GM19397 (cell line): ENCODE measurements at regions not wholly inside any gene's neighbourhood (a gene's known extent, or its start where the extent isn't known, plus 50 kb on each side); places are given as distances from the start of the nearest gene placed in this dataset.

Experiments
- ATAC-seq: cut with Tn5 transposase; IDR thresholded peaks from one replicate; pipeline ENCODE4 v1.9.1; 2021; ENCODE audit warnings: mild to moderate bottlenecking, moderate library complexity; ENCODE audit not compliant: unreplicated experiment

DNA sequence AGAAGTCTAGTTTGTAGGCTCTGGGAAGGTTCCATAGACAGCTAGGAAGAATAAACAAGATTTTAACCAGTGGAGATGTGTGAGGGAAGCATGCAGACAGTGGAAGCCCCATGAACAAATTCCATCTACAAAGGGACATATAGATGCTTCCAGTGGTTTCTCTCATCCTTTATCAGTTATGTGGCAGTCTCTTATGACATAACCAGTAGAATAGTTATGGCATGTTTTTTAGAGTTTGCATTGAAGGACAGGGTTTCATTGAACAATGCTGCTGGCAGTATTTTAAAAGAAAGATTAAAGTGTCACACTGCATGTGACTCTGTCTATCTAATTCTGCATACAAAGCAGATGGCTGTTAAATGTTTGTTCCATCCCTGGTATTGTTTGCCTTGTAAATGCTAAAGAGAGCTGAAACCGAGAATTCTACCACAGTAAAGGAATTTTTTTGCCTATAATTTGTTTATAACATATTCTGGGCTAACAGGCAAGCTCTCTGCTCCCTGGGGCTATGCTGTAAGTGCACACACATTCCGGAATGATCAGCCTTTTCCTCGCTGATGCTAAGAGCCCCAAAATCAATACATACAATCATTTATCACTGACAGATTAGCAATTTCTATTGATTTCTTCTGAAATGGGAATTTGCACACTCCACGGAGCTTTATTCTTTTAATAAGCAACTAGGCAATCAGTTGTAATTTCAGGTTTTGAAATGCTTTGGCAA lies 76.8 kb upstream of the PELI1 start:
- ATAC-seq, result no peak

- ATAC-seq, result no peak
Measured at GRCh38 chr2:64221935-64222334, 77.7 kb upstream of the PELI1 start.

DNA sequence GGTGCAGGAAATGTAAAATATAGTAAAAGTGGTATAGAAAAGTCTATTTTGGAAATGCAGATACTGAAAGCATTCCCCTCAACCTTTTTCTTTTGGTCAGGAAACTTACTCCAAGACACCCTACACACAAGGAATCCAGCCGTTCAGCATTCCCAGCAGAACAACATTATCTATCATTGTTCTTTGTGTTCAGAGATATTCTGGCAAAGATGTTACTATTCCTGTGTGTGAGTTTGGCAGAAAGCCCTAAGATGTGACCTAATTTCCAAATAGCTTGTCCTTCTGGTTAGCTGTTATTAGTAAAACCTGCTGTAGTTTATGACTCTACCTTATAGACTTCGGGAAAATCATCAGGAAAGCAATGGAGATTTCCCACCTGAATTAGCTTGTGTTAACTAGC lies 78.1 kb upstream of the PELI1 start:
- ATAC-seq, result no peak

GRCh38 chr2:64223055-64223454 lies 78.8 kb upstream of the PELI1 start:
- peak; percentile 57 for ATAC-seq

DNA sequence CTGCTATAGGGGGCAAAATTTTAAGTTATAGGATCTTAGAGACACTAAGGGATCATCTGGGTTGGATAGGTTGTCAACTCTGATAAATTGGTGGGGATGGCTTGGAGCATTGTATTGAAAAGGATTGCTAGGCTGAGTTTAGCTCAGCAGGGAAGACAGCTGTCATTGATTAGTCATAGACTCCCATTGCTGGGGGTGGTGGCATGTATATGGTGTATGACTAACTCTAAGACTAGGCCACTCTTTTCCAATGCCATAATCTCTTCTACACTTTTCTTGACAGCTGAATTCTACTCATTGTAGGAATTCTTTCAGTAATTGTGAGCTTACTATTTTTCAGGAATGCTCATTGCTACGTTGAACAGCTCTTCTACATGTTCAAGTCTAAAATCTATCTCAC lies 81.3 kb upstream of the PELI1 start:
- no peak for ATAC-seq

- no peak for ATAC-seq
Measured at GRCh38 chr2:64226611-64227010, 82.4 kb upstream of the PELI1 start.

DNA sequence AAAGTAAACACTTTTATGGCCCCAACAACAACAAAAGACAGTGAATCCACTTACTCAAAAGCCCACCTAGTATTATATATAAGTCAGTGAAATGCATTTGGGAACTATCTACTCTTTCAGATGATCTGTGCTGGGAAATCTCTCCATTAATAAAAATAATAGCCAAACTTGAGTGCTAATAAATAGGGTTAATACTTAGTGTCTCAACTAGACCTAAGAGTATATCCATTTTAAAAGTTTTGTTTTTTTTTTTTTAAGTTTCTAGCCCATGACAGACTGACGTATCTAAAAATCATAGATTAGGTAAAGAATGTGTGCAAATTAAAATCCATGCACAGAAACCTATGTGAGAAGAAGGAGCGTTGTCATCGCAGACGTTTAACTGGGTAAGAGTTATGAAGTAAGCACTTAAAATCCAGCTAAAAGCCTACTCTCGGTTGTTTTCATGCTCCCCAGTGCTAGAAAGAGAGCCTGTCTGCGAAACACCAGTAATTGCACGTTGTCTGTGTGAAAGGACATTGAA lies 83.4 kb upstream of the PELI1 start:
- ATAC-seq, result no peak

DNA sequence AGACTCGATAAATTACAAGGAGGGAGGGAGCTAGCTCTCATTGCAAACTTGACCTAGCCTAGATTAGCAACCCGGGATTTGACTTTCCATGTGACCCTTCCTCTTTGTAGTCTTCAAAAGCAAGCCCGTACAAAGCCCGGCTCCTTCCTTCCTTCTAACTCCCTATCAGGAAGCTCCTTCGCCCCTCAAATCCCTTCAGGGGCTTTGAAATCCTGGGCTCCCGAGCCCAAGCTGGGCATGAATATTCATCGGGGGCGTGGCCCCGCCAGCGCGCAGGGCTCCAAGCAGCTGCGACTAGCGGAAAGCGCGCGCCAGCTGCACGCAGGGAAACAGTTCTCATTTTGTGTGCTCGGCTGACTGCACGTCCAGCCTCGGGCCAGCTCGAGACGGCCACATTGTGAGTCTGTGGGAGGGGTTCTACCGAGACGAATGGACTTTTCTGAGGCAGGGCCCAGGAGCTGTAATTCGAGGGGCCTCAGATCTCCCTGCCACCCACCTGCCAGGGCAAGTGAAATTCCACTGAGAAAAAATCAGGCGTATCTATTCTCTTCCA lies 84.0 kb upstream of the PELI1 start:
- peak; percentile 98 for ATAC-seq

DNA sequence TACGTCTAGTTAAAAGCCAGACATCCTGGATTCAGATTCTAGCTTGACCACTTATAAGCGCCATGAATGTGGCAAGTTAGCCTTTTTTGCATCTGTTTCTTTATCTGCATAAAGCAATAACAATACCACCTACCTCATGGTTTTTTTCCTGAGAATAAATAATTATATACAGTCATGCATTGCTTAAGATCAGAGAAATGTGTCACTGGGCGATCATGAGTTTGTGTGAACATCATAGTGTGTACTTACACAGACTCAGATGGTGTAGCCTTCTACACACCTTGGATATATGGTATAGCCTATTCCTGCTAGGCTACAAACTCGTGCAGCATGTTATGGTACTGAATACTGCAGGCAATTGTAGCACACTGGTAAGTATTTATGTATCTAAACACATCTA lies 84.7 kb upstream of the PELI1 start:
- no peak for ATAC-seq

DNA sequence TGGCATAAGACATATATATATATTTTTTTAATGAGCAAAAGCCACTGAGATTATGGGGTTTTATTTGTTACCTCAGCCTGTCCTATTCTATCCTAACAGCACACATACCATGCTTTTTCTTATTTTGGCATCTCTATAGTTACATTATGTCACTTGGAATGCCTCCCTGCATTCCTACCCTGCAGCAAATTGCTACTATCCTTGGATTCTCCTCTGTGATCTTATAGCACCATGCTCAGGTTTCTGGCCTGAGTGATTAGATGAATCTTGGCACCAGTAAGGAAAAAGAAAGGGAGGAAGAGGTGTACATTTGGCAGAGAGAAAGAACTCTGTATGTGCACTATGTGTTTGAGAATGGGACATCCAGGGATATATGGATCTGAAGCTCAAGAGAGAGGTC lies 86.3 kb upstream of the PELI1 start:
- no peak for ATAC-seq

GRCh38 chr2:64232266-64232665 lies 88.0 kb upstream of the PELI1 start:
- no peak for ATAC-seq

GRCh38 chr2:64233376-64233922 lies 89.2 kb upstream of the PELI1 start:
- ATAC-seq, result no peak

DNA sequence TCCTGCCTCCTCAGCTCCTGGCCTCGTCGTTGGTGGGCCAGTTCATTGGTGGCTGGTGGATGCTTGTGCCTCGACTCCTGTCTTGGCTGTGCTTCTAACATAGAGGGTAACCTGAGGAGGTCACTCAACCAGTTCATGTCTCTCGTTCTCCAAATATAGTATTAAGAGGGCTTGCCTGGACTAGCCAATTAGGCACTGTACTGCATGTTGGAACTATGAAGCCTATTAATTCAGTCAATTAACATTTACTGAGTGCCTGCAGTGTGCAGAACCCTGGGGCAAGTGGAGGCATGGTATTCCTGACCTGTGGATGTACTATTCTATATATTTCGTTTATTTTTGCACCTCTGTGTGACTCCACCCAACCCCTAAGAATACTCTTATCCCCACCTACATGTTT lies 89.9 kb upstream of the PELI1 start:
- no peak for ATAC-seq

- ATAC-seq, result no peak
Measured at GRCh38 chr2:64234785-64235184, 90.6 kb upstream of the PELI1 start.

- ATAC-seq, result no peak
Measured at GRCh38 chr2:64237266-64237665, 93.0 kb upstream of the PELI1 start.

- ATAC-seq, result no peak
Measured at GRCh38 chr2:64238799-64239198, 94.6 kb upstream of the PELI1 start.

DNA sequence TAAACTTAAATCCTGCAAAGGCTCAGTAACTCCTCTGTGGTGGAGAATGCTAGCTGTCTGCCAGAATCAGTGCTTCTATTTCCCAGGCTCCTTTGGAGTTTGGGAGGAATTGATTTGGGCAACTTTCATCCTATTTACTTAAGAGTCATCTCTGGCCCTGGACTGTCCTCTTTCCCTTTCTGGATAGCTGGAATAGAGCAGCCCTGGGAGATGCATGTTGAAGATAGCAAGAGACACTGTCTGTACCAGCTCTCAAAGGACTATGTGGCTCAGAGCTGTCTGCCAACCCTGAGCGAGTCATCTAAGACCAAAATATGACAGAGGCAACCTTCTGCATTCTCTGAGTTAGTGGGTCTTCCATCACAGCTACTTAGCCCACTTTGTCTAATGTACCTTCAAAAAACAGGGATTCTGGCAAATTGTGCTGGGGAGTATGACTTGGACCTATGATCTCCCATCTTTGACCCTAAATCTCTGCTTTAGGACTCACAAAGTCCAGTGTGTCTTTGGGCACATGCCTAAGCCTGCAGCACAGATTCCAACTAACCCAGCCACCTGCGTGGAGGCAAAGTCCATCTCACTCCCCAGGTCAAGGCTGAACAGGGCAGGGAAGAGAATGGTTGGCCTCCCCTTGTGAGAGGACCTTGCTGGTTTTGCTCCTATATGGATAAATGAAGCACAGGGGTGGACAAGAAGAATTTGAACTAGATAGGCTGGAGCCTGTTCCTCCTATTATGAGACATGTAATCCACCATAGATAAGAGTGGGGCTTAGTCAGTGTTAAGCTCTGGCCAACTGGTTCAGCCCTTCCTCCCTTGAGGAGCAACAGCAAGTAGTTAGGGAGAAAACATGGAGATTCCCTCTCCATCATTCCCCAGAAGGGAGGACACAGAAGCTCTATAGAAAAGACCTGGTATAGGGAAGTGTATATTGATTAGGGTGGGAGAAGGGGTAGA lies 99.1 kb upstream of the PELI1 start:
- no peak for ATAC-seq

DNA sequence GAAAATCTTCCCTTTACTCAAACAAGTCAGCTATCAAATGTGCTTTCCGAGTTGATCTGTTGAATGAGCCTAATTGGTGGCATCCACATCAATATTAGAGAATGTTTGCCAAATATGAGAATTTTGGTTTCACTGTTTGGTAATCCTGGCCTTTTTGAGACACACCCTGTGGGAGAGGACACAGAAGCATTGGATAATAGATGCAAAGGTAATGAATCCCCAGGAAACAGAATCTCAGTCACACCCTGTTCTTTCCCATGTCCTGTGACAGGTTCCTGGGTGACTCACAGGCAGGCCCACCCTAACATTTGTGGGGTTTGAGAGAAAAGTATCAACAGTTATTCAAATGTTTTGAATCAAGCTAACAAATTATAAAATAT lies 99.8 kb upstream of the PELI1 start:
- ATAC-seq, result no peak

- ATAC-seq, result no peak
Measured at GRCh38 chr2:64245631-64246030, 101.4 kb upstream of the PELI1 start.

DNA sequence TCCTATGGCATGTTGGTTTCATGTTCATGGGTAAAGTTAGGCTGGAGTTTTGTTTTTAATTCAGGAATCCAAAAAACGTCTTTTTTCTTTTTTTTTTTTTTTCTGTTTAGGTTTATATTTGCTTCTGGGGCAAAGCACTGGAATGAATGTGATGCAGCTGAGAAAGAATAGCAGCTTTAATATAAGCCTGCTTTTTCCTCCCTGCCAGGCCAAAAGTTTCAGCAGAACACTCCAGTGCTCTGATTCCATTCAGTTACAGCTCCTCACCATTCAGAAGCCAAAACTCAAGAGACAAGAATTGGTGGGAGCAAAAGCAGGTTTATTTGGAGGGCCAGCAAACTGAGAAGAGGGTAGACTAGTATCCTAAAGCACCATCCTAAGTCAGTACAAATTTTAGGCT lies 102.7 kb upstream of the PELI1 start:
- no peak for ATAC-seq

GRCh38 chr2:64249426-64249825 lies 105.2 kb upstream of the PELI1 start:
- no peak for ATAC-seq
